Adrenal gland (tissue), 5 donors: ENCODE measurements at regions not wholly inside any gene's neighbourhood (a gene's known extent, or its start where the extent isn't known, plus 50 kb on each side); places are given as distances from the start of the nearest gene placed in this dataset.

Source experiments
- CTCF ChIP-seq, 6 experiments: fragments of 450-650 bp in 4 of 6; fragments of 200-600 bp in 2 of 6; sonication (generic) in 1 of 6; IDR thresholded peaks; 1 replicate in 5 of 6; 2 replicates in 1 of 6; pipeline versions ENCODE4 v1.5.1 to v1.8.0; 2016 to 2021; ENCODE audit warnings: antibody characterized with exemption in 6 of 6, mild to moderate bottlenecking in 2 of 6, moderate library complexity in 1 of 6
- POLR2A ChIP-seq, 2 donors: fragments of 450-650 bp; IDR thresholded peaks; one replicate each; pipeline ENCODE4 v1.6.1; 2017; ENCODE audit warnings: antibody characterized with exemption in 2 of 2, mild to moderate bottlenecking in 2 of 2, moderate library complexity in 1 of 2
- donor health status: DM: no; HTN: no; CAD: no.

DNA sequence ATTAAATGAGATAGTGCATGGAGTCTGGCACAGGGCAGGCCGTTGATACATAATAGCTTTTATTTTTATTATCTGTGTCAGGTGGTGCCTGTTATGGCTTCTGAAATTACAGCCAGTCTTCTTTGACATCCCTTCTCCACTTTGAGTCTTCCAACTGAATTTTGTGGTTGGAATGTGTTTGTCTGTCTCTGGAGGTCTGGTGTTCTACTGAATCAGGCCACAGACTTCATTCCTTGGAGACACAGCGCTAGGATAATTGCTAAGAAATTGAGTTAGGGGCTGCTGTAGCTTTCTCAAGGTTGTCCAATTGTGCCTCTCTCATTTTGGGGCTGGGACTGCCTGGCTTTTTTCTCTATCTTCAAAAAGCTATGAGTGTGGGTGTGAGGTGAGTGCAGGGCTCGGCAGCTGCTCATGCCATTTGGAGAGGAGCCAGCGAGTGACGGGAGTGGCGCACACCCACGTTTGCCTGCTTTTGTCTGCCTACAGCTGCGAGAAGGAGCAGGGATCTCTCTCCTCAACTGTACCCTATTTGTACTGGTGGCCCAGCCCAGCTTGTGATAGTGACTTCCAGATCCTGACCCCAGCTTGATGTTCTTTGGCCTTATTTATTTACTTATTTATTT, 49.8 kb upstream of the SYN2 start:
- TF ChIP-seq CTCF (IDR thresholded peaks at IDR 0.05) (no peak), POLR2A (IDR thresholded peaks at IDR 0.05) (no peak)
